Endothelial cell (in vitro differentiated cells): ENCODE measurements at regions not wholly inside any gene's neighbourhood (a gene's known extent, or its start where the extent isn't known, plus 50 kb on each side); places are given as distances from the start of the nearest gene placed in this dataset.

ENCODE experiments used
- DNase-seq: peaks from one replicate; pipeline ENCODE4 v3.0.0; 2021; ENCODE audit warnings: low spot score
- H3K27ac Mint-ChIP-seq: one replicate; pipeline ENCODE4 v1.8.0; 2021; ENCODE audit warnings: mixed read lengths, inconsistent platforms; ENCODE audit not compliant: unreplicated experiment
- H3K27me3 Mint-ChIP-seq: one replicate; pipeline ENCODE4 v1.8.0; 2021; ENCODE audit warnings: mild to moderate bottlenecking, moderate library complexity, mixed read lengths, inconsistent platforms; ENCODE audit not compliant: unreplicated experiment
- H3K36me3 Mint-ChIP-seq: one replicate; pipeline ENCODE4 v1.8.0; 2021; ENCODE audit warnings: mild to moderate bottlenecking, low read depth, mixed read lengths, inconsistent platforms; ENCODE audit not compliant: unreplicated experiment
- H3K4me1 Mint-ChIP-seq: one replicate; pipeline ENCODE4 v1.8.0; 2021; ENCODE audit warnings: mild to moderate bottlenecking, mixed read lengths, inconsistent platforms; ENCODE audit not compliant: unreplicated experiment
- H3K4me3 Mint-ChIP-seq: one replicate; pipeline ENCODE4 v1.8.0; 2021; ENCODE audit warnings: mild to moderate bottlenecking, mixed read lengths, inconsistent platforms; ENCODE audit not compliant: unreplicated experiment
- H3K9me3 Mint-ChIP-seq: one replicate; pipeline ENCODE4 v1.8.0; 2021; ENCODE audit warnings: mixed read lengths, inconsistent platforms; ENCODE audit not compliant: unreplicated experiment
- TF ChIP-seq, protein P1 (sequence below): fragments of 200-600 bp; sonication (generic); IDR thresholded peaks from one replicate; pipeline ENCODE4 v1.5.0; 2021; ENCODE audit warnings: antibody characterized with exemption; ENCODE audit not compliant: unreplicated experiment

DNA sequence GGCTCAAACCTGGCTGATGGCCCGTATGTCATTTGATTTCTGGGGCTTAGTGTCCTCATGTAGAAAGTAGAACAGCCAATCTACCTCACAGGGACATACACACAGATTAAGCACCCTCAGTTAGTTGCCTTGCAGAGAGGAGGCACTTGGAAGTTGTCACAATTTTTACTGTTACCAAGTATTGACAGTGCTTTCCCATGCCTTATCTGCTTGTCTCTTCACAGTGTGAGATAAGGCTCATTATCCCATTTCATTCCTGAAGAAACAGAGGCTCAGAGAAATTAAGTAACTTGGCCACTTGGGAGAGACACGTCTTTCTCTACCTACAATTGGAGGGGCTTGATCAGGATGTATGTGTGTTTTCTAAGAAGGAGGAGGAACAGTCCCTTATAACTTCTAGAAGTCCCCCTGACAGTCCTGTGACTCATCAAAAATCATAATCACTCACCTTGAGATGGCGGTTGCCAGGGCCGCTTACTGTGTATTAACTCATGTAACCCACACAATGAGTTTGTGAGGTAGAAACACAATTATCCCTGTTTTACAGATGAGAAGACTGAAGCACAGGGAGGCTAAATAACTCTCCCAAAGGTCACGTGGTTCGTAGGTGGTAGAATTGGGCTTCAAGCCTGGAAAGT is 56.9 kb upstream of the LHX1 start:
- Mint-ChIP-seq H3K9me3 (no peaks in the 10 kb centered on the region), H3K4me3 (no peak overlapping the region), H3K36me3 (no peaks in the 10 kb centered on the region), H3K27ac (no peak overlapping the region), H3K4me1 (no peaks in the 10 kb centered on the region), H3K27me3 (peaks cover 8% of the 10 kb centered on the region)
- DNase-seq, result no peak
- TF ChIP-seq, protein P1, sequence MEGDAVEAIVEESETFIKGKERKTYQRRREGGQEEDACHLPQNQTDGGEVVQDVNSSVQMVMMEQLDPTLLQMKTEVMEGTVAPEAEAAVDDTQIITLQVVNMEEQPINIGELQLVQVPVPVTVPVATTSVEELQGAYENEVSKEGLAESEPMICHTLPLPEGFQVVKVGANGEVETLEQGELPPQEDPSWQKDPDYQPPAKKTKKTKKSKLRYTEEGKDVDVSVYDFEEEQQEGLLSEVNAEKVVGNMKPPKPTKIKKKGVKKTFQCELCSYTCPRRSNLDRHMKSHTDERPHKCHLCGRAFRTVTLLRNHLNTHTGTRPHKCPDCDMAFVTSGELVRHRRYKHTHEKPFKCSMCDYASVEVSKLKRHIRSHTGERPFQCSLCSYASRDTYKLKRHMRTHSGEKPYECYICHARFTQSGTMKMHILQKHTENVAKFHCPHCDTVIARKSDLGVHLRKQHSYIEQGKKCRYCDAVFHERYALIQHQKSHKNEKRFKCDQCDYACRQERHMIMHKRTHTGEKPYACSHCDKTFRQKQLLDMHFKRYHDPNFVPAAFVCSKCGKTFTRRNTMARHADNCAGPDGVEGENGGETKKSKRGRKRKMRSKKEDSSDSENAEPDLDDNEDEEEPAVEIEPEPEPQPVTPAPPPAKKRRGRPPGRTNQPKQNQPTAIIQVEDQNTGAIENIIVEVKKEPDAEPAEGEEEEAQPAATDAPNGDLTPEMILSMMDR, result no peak

DNA sequence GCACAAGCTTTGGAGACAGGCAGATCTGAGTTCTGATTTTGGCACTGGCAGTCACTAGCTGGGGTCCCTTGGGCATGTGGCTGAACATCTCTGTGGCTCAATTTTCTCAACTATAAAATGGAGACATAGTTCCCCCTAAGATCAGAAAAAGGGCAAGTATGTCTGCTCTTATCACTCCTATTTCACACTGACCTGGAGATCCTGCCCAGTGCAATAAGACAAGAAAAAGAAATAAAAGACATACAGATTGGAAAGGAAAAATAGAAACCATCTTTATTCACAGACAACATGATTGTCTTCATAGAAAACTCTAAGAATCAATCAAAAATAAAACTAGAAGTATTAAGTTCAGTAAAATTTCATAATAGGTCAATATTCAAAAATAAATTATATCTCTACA is 56.0 kb upstream of the LHX1 start:
- H3K27ac Mint-ChIP-seq, result no peak overlapping the region
- no peak overlapping the region for H3K4me3 Mint-ChIP-seq
- H3K4me1 Mint-ChIP-seq, result no peaks in the 10 kb centered on the region
- no peak for DNase-seq
- H3K36me3 Mint-ChIP-seq, result no peaks in the 10 kb centered on the region
- no peaks in the 10 kb centered on the region for H3K9me3 Mint-ChIP-seq
- TF ChIP-seq, protein P1, result no peak
- peaks cover 9% of the 10 kb centered on the region for H3K27me3 Mint-ChIP-seq

DNA sequence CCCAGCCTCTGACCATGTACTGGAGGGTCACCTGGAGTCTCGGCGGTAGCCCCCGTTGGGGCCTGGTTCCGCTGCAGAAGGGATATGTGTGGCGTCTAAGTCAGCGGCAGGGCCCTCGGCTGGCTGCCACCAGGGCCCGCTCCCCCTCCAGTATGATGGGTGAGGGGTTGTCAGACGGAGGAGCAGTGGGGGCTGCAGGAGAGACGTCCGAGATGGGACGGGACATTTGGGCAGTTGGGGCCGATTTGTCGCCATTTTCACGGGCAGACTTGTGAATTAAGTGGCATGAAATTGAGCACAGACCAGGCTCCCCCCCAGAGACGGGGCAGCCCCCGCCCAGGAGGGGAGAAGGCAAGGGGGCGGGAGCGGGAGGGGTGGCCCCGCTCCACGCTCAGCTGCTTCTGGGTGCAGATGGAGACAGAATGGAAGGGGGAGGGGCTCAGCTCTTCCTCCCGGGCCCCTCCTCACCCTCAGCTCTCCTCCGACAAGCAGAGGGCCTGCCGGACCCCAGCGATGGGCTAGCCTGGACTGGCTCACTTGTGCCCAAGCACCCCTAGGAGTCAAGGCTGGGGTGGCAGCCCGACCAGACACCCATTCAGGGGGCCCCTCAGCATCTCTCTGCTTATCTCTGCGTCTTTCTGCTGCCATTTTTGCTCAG is 52.7 kb upstream of the LHX1 start:
- TF ChIP-seq, protein P1, result no peak
- peaks cover 5% of the 10 kb centered on the region for H3K27me3 Mint-ChIP-seq
- H3K4me3 Mint-ChIP-seq, result no peak overlapping the region
- no peak for DNase-seq
- H3K9me3 Mint-ChIP-seq, result no peaks in the 10 kb centered on the region
- H3K36me3 Mint-ChIP-seq, result no peaks in the 10 kb centered on the region
- no peak overlapping the region for H3K27ac Mint-ChIP-seq
- H3K4me1 Mint-ChIP-seq, result no peaks in the 10 kb centered on the region

DNA sequence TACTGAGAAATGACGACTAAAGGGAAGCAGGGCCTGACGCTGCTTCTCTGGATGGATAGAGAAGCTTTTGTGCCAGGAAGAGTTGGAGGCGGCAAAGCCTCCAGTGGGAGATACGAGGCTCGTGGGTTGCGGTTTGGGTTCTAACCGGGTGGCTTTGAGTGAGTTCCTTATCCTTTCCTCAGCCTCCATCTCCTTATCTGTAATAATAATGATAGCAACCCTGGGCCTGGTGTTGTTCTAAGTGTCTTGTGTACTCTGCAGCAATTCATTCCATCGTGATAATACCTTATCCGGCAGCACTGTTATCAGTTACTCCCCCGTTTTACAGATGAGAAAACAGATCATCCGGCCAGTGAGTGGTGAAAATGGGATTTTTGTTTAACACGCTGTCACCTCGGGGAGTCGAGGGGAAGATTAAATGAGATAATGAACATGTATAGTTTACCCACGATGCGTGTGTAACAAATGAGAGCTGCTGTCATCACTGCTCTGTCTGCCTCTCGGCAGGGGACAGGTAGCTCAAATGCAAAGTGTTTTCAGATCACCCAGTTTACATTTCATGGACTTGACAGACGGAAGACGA is 52.0 kb upstream of the LHX1 start:
- Mint-ChIP-seq H3K36me3 (no peaks in the 10 kb centered on the region), H3K4me1 (no peaks in the 10 kb centered on the region), H3K27ac (no peak overlapping the region), H3K9me3 (no peaks in the 10 kb centered on the region), H3K27me3 (peaks cover 6% of the 10 kb centered on the region), H3K4me3 (no peak overlapping the region)
- no peak for DNase-seq
- TF ChIP-seq, protein P1, result no peak

DNA sequence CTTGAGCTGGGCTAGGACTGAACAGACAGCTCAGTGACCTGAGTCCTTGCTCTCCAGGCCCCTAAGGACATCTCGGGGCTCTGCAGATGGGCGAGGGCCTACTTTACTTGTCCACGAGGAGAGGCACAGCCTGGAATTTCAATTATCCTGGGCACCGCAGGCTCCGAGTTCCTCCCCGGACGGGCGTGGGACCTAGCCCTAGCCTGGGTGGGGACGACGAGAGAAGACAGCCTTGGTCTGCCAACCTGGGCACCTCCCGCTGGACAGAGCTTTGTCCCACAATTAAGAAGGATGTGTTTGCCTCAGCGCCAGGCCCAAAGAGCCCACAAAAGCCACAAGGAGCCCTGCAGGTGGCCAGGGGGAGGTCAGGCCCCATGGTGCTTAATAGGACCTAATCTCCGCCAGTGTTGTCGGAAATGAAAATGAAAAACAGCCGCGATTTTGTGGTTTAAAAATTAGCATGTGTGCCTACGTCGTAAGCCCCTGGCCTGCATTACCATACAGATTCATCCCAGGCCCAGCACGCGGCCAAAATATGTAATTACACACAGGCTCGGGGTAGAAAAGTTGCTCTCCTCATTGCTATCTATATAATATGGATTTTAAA is 51.4 kb upstream of the LHX1 start:
- Mint-ChIP-seq H3K27me3 (peaks cover 5% of the 10 kb centered on the region), H3K9me3 (no peaks in the 10 kb centered on the region), H3K4me1 (no peaks in the 10 kb centered on the region), H3K4me3 (no peak overlapping the region), H3K36me3 (no peaks in the 10 kb centered on the region), H3K27ac (no peak overlapping the region)
- no peak for DNase-seq
- TF ChIP-seq, protein P1, result no peak
